ENCODE measurements at regions not wholly inside any gene's neighbourhood (a gene's known extent, or its start where the extent isn't known, plus 50 kb on each side); places are given as distances from the start of the nearest gene placed in this dataset.
"Not testable (repeated sequence)": the region's sequence is repeated elsewhere in the genome, so short reads cannot be mapped to it uniquely, and the experiment has no call there.

DNA sequence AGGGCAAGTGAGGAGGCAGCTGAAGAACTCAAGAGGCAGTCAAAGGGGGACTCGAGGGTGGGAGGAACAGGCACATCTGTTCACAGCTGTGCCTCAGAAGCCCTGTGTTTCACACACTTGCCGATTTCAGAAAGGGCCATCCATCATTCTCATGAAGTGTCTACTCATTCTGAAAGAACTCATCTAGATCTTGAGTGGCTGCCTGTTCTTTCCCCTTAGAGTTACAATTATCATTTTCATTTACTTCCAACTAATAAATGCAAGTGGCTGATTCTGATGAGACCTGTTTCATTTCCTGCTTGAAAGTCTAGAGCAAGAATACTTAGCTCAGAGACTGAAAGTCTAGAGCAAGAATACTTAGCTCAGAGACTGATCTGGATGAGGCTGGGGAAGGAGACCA is 1145.1 kb downstream of the UQCRFS1 start:
- Mint-ChIP-seq H3K27ac (ENCODE audit: unreplicated experiment) (no peak overlapping the region), H3K4me3 (no peak overlapping the region)

DNA sequence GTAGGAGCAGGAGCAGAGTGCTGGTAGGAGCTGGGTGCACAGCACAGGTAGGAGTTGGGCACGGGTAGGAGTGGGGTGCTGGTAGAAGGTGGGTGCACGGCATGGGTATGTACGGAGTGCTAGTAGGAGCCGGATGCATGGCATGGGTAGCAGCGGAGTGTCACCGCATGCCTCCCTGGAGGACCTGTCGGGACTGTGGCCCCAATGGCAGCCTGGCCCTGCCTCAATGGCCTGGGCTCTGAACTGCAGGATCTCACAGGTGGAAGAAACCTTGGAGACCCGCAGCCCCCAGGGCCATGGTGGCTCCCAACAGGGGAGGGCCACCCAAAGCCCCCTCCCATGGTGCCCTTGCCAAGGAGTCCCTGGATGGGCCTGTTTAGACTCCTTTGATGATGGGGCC is 1146.0 kb downstream of the UQCRFS1 start:
- no peak overlapping the region for H3K4me3 Mint-ChIP-seq

More for the DNA sequence above, 1145.1 kb downstream of the UQCRFS1 start:
- Mint-ChIP-seq H3K4me1 (no peaks in the 10 kb centered on the region), H3K27me3 (ENCODE audit: low read depth) (no peaks in the 10 kb centered on the region), H3K36me3 (ENCODE audit: low read depth) (no peaks in the 10 kb centered on the region), H3K9me3 (no peaks in the 10 kb centered on the region)
- TF ChIP-seq, protein P1, sequence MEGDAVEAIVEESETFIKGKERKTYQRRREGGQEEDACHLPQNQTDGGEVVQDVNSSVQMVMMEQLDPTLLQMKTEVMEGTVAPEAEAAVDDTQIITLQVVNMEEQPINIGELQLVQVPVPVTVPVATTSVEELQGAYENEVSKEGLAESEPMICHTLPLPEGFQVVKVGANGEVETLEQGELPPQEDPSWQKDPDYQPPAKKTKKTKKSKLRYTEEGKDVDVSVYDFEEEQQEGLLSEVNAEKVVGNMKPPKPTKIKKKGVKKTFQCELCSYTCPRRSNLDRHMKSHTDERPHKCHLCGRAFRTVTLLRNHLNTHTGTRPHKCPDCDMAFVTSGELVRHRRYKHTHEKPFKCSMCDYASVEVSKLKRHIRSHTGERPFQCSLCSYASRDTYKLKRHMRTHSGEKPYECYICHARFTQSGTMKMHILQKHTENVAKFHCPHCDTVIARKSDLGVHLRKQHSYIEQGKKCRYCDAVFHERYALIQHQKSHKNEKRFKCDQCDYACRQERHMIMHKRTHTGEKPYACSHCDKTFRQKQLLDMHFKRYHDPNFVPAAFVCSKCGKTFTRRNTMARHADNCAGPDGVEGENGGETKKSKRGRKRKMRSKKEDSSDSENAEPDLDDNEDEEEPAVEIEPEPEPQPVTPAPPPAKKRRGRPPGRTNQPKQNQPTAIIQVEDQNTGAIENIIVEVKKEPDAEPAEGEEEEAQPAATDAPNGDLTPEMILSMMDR (conservative IDR thresholded peaks at IDR 0.05) = no peak
- no peak for DNase-seq (ENCODE audit: low read depth, low spot score)

DNA sequence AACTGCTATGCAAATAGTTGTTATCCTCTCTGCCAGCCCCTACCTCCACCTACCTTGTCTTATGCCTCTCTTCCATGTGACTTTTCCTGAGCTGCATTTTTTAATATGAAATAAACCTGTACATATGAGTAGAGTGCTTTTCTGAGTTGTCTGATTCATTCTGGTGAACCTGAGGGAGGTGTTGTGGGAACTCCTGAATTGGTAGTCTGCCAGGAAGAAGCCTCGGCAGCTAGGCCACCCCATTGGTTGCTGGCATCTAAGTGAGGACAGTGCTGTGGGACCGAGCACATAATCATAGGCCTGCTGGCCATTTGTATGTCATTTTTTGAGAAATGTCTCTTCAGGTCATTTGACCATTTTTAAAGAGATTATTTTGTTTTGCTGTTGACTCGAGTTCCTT is 1146.8 kb downstream of the UQCRFS1 start:
- H3K4me3 Mint-ChIP-seq = no peak overlapping the region
- H3K36me3 Mint-ChIP-seq (ENCODE audit: low read depth) = no peaks in the 10 kb centered on the region
- no peaks in the 10 kb centered on the region for H3K4me1 Mint-ChIP-seq
- no peak for DNase-seq (ENCODE audit: low read depth, low spot score)
- TF ChIP-seq, protein P1 (conservative IDR thresholded peaks at IDR 0.05) = no peak
- H3K27me3 Mint-ChIP-seq (ENCODE audit: low read depth) = no peaks in the 10 kb centered on the region
- no peaks in the 10 kb centered on the region for H3K9me3 Mint-ChIP-seq
- no peak overlapping the region for H3K27ac Mint-ChIP-seq (ENCODE audit: unreplicated experiment)

More for the DNA sequence above, 1146.0 kb downstream of the UQCRFS1 start:
- TF ChIP-seq, protein P1 (conservative IDR thresholded peaks at IDR 0.05) = no peak
- Mint-ChIP-seq H3K9me3 (no peaks in the 10 kb centered on the region), H3K4me1 (no peaks in the 10 kb centered on the region), H3K27me3 (ENCODE audit: low read depth) (no peaks in the 10 kb centered on the region), H3K36me3 (ENCODE audit: low read depth) (no peaks in the 10 kb centered on the region), H3K27ac (ENCODE audit: unreplicated experiment) (no peak overlapping the region)
- no peak for DNase-seq (ENCODE audit: low read depth, low spot score)

DNA sequence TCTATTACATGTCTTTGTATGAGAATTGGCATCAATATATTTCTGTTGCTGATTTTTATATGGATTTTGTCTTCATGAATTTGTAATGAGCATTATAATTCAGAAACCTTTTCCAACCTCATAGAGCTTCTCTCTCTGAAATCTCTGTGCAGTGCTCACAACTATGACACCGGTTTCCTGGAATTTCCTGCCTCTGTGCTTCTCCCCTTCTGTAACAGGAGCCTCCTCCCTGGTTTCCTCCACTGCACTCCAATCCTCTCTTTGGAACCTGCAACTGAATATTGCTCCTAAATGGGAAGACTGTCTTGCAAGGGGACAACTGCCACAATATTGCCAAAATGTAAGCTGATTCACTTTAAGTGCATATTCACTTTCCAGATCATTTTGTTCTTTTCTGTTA is 1147.9 kb downstream of the UQCRFS1 start:
- Mint-ChIP-seq H3K36me3 (ENCODE audit: low read depth) (no peaks in the 10 kb centered on the region), H3K9me3 (no peaks in the 10 kb centered on the region), H3K27me3 (ENCODE audit: low read depth) (no peaks in the 10 kb centered on the region), H3K4me3 (no peak overlapping the region), H3K4me1 (no peaks in the 10 kb centered on the region), H3K27ac (ENCODE audit: unreplicated experiment) (no peak overlapping the region)
- DNase-seq (ENCODE audit: low read depth, low spot score) = no peak
- TF ChIP-seq, protein P1 (conservative IDR thresholded peaks at IDR 0.05) = no peak

DNA sequence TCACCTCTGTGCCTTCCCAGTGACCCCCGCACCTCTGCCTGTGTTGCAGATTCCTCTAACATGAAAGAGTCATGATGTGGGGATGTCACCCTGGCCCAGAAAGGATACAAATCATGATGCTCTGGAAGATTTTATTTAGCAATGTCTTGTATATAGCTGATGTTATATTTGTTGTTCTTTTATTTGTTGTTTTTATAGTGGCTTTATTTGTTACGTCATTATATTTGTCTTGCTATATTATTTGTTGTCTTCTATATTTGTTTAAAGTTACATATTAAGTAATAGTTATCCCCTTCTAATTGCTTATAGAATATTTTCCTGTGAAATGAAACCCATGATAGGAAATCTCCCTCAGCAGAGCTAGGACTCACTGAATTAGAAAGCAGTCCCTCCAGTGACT is 1149.2 kb downstream of the UQCRFS1 start:
- TF ChIP-seq, protein P1 (conservative IDR thresholded peaks at IDR 0.05) = no peak
- Mint-ChIP-seq H3K4me1 (no peaks in the 10 kb centered on the region), H3K9me3 (no peaks in the 10 kb centered on the region), H3K36me3 (ENCODE audit: low read depth) (no peaks in the 10 kb centered on the region), H3K27me3 (ENCODE audit: low read depth) (no peaks in the 10 kb centered on the region), H3K4me3 (no peak overlapping the region), H3K27ac (ENCODE audit: unreplicated experiment) (no peak overlapping the region)
- no peak for DNase-seq (ENCODE audit: low read depth, low spot score)

DNA sequence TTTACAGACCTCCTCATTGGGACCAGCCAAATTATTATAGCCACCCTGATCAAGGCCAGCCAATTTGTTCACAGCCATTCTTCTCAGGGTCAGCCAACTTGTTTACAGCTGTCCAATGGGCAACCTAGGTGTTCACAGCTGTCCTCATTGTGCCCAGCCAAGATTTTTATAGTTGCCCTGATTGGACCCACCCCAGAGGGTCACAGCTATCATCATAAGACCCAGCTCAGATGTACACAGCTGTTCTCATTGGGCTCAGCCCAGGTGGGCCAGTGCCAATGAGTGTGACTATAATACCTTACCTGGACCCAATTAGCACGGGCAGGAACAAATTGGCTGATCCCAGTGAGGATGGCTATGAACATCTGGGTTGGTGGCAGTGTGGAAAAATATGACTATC is 1151.8 kb downstream of the UQCRFS1 start:
- TF ChIP-seq, protein P1 (conservative IDR thresholded peaks at IDR 0.05) = no peak
- peaks cover 3% of the 10 kb centered on the region for H3K36me3 Mint-ChIP-seq (ENCODE audit: low read depth)
- no peak overlapping the region for H3K27ac Mint-ChIP-seq (ENCODE audit: unreplicated experiment)
- no peaks in the 10 kb centered on the region for H3K9me3 Mint-ChIP-seq
- H3K27me3 Mint-ChIP-seq (ENCODE audit: low read depth) = no peaks in the 10 kb centered on the region
- no peaks in the 10 kb centered on the region for H3K4me1 Mint-ChIP-seq
- H3K4me3 Mint-ChIP-seq = no peak overlapping the region
- DNase-seq (ENCODE audit: low read depth, low spot score) = no peak

DNA sequence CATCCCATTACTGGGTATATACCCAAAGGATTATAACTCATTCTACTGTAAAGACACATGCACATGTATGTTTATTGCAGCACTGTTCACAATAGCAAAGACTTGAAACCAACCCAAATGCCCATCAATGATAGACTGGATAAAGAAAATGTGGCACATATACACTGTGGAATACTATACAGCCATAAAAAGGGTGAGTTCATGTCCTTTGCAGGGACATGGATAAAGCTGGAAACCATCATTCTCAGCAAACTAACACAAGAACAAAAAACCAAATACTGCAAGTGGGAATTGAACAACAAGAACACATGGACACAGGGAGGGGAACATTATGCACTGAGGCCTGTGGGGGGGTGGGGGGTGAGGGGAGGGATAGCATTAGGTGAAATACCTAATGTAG is 1155.9 kb downstream of the UQCRFS1 start:
- not testable (repeated sequence) for DNase-seq (ENCODE audit: low read depth, low spot score)

More for the DNA sequence above, 1155.9 kb downstream of the UQCRFS1 start:
- not testable (repeated sequence) for H3K27ac Mint-ChIP-seq (ENCODE audit: unreplicated experiment); H3K36me3 Mint-ChIP-seq (ENCODE audit: low read depth); H3K9me3 Mint-ChIP-seq; H3K4me3 Mint-ChIP-seq; H3K4me1 Mint-ChIP-seq; H3K27me3 Mint-ChIP-seq (ENCODE audit: low read depth)
